H1 (cell line): ENCODE measurements at regions not wholly inside any gene's neighbourhood (a gene's known extent, or its start where the extent isn't known, plus 50 kb on each side); places are given as distances from the start of the nearest gene placed in this dataset.

Experiments
- CTCF ChIA-PET: fragments of 300-600 bp; sonication (Branson Sonifier 250); formaldehyde crosslinking; loops from one replicate; lab custom pipeline; 2021; ENCODE audit not compliant: partially characterized antibody; lab: Charles Lee
- POLR2A ChIA-PET: fragments of 300-600 bp; sonication (Branson Sonifier 250); formaldehyde crosslinking; loops from one replicate; lab custom pipeline; 2021; ENCODE audit warnings: inconsistent platforms; ENCODE audit not compliant: partially characterized antibody; lab: Charles Lee
- DNase-seq, 2 experiments: peaks; one replicate each; pipeline versions ENCODE4 v3.0.0 to v3.0.0-alpha.2; 2010 to 2022; ENCODE audit warnings: low spot score in 2 of 2, low read depth in 1 of 2, mixed read lengths in 1 of 2
- FAIRE-seq: peaks from 2 replicates; lab custom pipeline; 2011; peaks lifted over from hg19 to GRCh38; lab: Jason Lieb, UNC
- H2AFZ ChIP-seq: 2 replicates; pipeline ENCODE4 v1.8.1; 2012; ENCODE audit warnings: low read length, inconsistent platforms
- H2AK5ac ChIP-seq: 2 replicates; pipeline ENCODE4 v1.6.1; 2013; ENCODE audit warnings: low read depth, low read length
- H2BK120ac ChIP-seq: replicated peaks from 2 replicates; pipeline ENCODE3; 2013; ENCODE audit warnings: low read depth, low read length, inconsistent platforms
- H2BK12ac ChIP-seq: 2 replicates; pipeline ENCODE4 v1.6.1; 2013; ENCODE audit warnings: low read depth, low read length
- H2BK15ac ChIP-seq: 2 replicates; pipeline ENCODE4 v1.6.1; 2013; ENCODE audit warnings: low read length
- H2BK20ac ChIP-seq: 2 replicates; pipeline ENCODE4 v1.6.1; 2013; ENCODE audit warnings: low read length
- H2BK5ac ChIP-seq: 2 replicates; pipeline ENCODE4 v1.6.1; 2013; ENCODE audit warnings: low read depth, low read length
- H3K14ac ChIP-seq: 2 replicates; pipeline ENCODE4 v1.6.1; 2013; ENCODE audit warnings: inconsistent platforms; ENCODE audit not compliant: insufficient read length
- H3K18ac ChIP-seq: 2 replicates; pipeline ENCODE4 v1.6.1; 2013; ENCODE audit warnings: low read length; ENCODE audit errors: extremely low read depth
- H3K23ac ChIP-seq: 2 replicates; pipeline ENCODE4 v1.6.1; 2013; ENCODE audit warnings: inconsistent platforms; ENCODE audit not compliant: insufficient read length
- H3K23me2 ChIP-seq: 2 replicates; pipeline ENCODE4 v1.6.1; 2013; ENCODE audit warnings: low read depth, low read length
- H3K27ac ChIP-seq: 2 replicates; pipeline ENCODE4 v1.6.1; 2011; ENCODE audit warnings: low read depth, low read length, inconsistent platforms
- H3K27me3 ChIP-seq, 4 experiments: replicated peaks in 1 of 4; 1 replicate in 1 of 4; 2 replicates in 3 of 4; pipeline versions ENCODE4 v1.6.1 to v1.8.1; 2011 to 2013; ENCODE audit warnings: low read length in 3 of 4, mild to moderate bottlenecking in 3 of 4, inconsistent platforms in 2 of 4, mixed read lengths in 2 of 4, moderate library complexity in 1 of 4; ENCODE audit not compliant: control insufficient read depth in 3 of 4, insufficient read depth in 3 of 4; ENCODE audit errors: extremely low read depth in 1 of 4
- H3K36me3 ChIP-seq, 4 experiments: 2 replicates each; pipeline versions ENCODE4 v1.6.1 to v1.8.1; 2011 to 2013; ENCODE audit warnings: mild to moderate bottlenecking in 4 of 4, low read length in 3 of 4, moderate library complexity in 2 of 4, control low read depth in 1 of 4, inconsistent platforms in 1 of 4; ENCODE audit not compliant: insufficient read depth in 4 of 4, control insufficient read depth in 2 of 4
- H3K4ac ChIP-seq: replicated peaks from 2 replicates; pipeline ENCODE3; 2013; ENCODE audit warnings: low read length, low read depth, mixed read lengths, inconsistent platforms; ENCODE audit not compliant: insufficient read length
- H3K4me1 ChIP-seq, 4 experiments: replicated peaks in 1 of 4; 1 replicate in 1 of 4; 2 replicates in 3 of 4; pipeline versions ENCODE4 v1.6.1 to v1.8.1; 2011 to 2013; ENCODE audit warnings: low read length in 3 of 4, inconsistent platforms in 2 of 4, mixed read lengths in 1 of 4; ENCODE audit not compliant: insufficient read depth in 4 of 4, control insufficient read depth in 3 of 4
- H3K4me2 ChIP-seq, 2 experiments: 2 replicates each; pipeline versions ENCODE4 v1.6.1 to v1.8.1; 2011 to 2013; ENCODE audit warnings: low read depth in 2 of 2, low read length in 2 of 2, control low read depth in 1 of 2, inconsistent platforms in 1 of 2, mild to moderate bottlenecking in 1 of 2; ENCODE audit not compliant: insufficient read depth in 1 of 2
- H3K4me3 ChIP-seq, 4 experiments: fragments of 200-600, 300-600 bp in 1 of 4; sonication (generic), shearing (Covaris generic), sonication (Bioruptor Twin) in 1 of 4; 2 replicates each; pipeline versions ENCODE4 v1.5.1 to v1.8.1; 2011 to 2016; ENCODE audit warnings: low read length in 4 of 4, low read depth in 3 of 4, control low read depth in 2 of 4, inconsistent platforms in 2 of 4, mild to moderate bottlenecking in 2 of 4, mixed read lengths in 1 of 4, moderate library complexity in 1 of 4; ENCODE audit not compliant: insufficient read depth in 2 of 4; ENCODE audit errors: extremely low read depth in 1 of 4
- H3K56ac ChIP-seq: replicated peaks from 2 replicates; pipeline ENCODE3; 2013; ENCODE audit warnings: low read depth, mild to moderate bottlenecking, mixed read lengths, low read length, inconsistent platforms; ENCODE audit not compliant: insufficient read length
- H3K79me1 ChIP-seq: 2 replicates; pipeline ENCODE4 v1.6.1; 2013; ENCODE audit warnings: low read depth, low read length, control low read depth
- H3K79me2 ChIP-seq, 2 experiments: 2 replicates each; pipeline versions ENCODE4 v1.6.1 to v1.8.1; 2012 to 2013; ENCODE audit warnings: low read length in 2 of 2, mild to moderate bottlenecking in 2 of 2, inconsistent platforms in 1 of 2; ENCODE audit not compliant: insufficient read depth in 2 of 2, control insufficient read depth in 1 of 2
- H3K9ac ChIP-seq, 4 experiments: replicated peaks in 1 of 4; 1 replicate in 1 of 4; 2 replicates in 3 of 4; pipeline versions ENCODE4 v1.6.1 to v1.8.1; 2011 to 2013; ENCODE audit warnings: low read depth in 3 of 4, low read length in 3 of 4, control low read depth in 2 of 4, mild to moderate bottlenecking in 2 of 4, moderate library complexity in 2 of 4, inconsistent platforms in 1 of 4; ENCODE audit errors: extremely low read depth in 1 of 4
- H3K9me3 ChIP-seq, 2 experiments: 2 replicates each; pipeline versions ENCODE4 v1.6.1 to v1.8.1; 2012 to 2013; ENCODE audit warnings: mild to moderate bottlenecking in 2 of 2, moderate library complexity in 2 of 2, control low read depth in 1 of 2, inconsistent platforms in 1 of 2, low read depth in 1 of 2, low read length in 1 of 2, mixed read lengths in 1 of 2; ENCODE audit not compliant: insufficient read depth in 2 of 2
- H4K20me1 ChIP-seq, 2 experiments: replicated peaks in 1 of 2; 2 replicates each; pipeline versions ENCODE3 to v1.8.1; 2011 to 2013; ENCODE audit warnings: inconsistent platforms in 2 of 2, low read length in 2 of 2, mild to moderate bottlenecking in 1 of 2; ENCODE audit not compliant: insufficient read depth in 2 of 2, control insufficient read depth in 1 of 2
- H4K5ac ChIP-seq: 2 replicates; pipeline ENCODE4 v1.6.1; 2013; ENCODE audit warnings: low read length, low read depth, mixed read lengths, inconsistent platforms; ENCODE audit not compliant: insufficient read length
- H4K8ac ChIP-seq: 2 replicates; pipeline ENCODE4 v1.8.0; 2013; ENCODE audit warnings: mild to moderate bottlenecking, moderate library complexity, low read length, inconsistent platforms; ENCODE audit not compliant: insufficient read depth; ENCODE audit errors: extremely low read depth
- H4K91ac ChIP-seq: replicated peaks from 2 replicates; pipeline ENCODE3; 2013; ENCODE audit warnings: low read length, mixed read lengths, inconsistent platforms; ENCODE audit not compliant: insufficient read length
- BACH1 ChIP-seq: IDR thresholded peaks from 2 replicates; pipeline ENCODE4 v1.6.1; 2012; ENCODE audit warnings: low read length, improper control_type of control experiment
- CHD2 ChIP-seq: IDR thresholded peaks from 2 replicates; pipeline ENCODE4 v1.6.1; 2012; ENCODE audit warnings: low read length, improper control_type of control experiment
- EZH2 ChIP-seq: fragments of 200-600 bp; sonication (generic); IDR thresholded peaks from 2 replicates; pipeline ENCODE4 v1.7.1; 2012; ENCODE audit warnings: low read depth, mild to moderate bottlenecking, moderate library complexity, low read length, inconsistent platforms; ENCODE audit not compliant: severe bottlenecking
- GABPA ChIP-seq: IDR thresholded peaks from 2 replicates; pipeline ENCODE4 v1.6.1; 2011; ENCODE audit warnings: mild to moderate bottlenecking, low read length, moderate library complexity, borderline replicate concordance; ENCODE audit not compliant: insufficient read depth
- JUN ChIP-seq: IDR thresholded peaks from 2 replicates; pipeline ENCODE4 v1.6.1; 2011; ENCODE audit warnings: low read depth, mild to moderate bottlenecking, improper control_type of control experiment, low read length
- MAFK ChIP-seq: IDR thresholded peaks from 2 replicates; pipeline ENCODE4 v1.6.1; 2012; ENCODE audit warnings: low read depth, mild to moderate bottlenecking, improper control_type of control experiment, low read length
- SAP30 ChIP-seq: fragments of 300-600 bp; sonication (generic); IDR thresholded peaks from 2 replicates; pipeline ENCODE4 v1.7.1; 2012; ENCODE audit warnings: low read length, moderate library complexity, mild to moderate bottlenecking, inconsistent platforms; ENCODE audit not compliant: insufficient read depth, insufficient replicate concordance
- SP1 ChIP-seq: IDR thresholded peaks from 2 replicates; pipeline ENCODE4 v1.6.1; 2011; ENCODE audit warnings: low read depth, low read length
- TAF7 ChIP-seq: optimal IDR thresholded peaks from 2 replicates; pipeline ENCODE3; 2011; ENCODE audit warnings: low read depth, mild to moderate bottlenecking, inconsistent platforms, low read length, moderate library complexity, borderline replicate concordance
- WGBS, 2 experiments: shearing (Covaris generic) in 1 of 2; methylation state at CpG; one replicate each; pipeline versions ENCODE4 v1.1.6 to v1.1.7; 2013 to 2015; ENCODE audit warnings: low lambda C conversion rate in 2 of 2, mixed read lengths in 2 of 2, inconsistent platforms in 1 of 2, low coverage in 1 of 2, missing lambda C conversion rate in 1 of 2; ENCODE audit not compliant: insufficient replicate concordance in 2 of 2, insufficient coverage in 1 of 2, insufficient read length in 1 of 2; ENCODE audit errors: extremely low coverage in 1 of 2, missing lambda C conversion rate in 1 of 2; 5-methylcytosine and 5-hydroxymethylcytosine counted together
- TF ChIP-seq, protein P1 (sequence below), 3 experiments: IDR thresholded peaks; 1 replicate in 2 of 3; 2 replicates in 1 of 3; pipeline versions ENCODE4 v1.5.1 to v1.6.1; 2011; ENCODE audit warnings: low read length in 3 of 3, mild to moderate bottlenecking in 3 of 3, inconsistent platforms in 2 of 3, low read depth in 1 of 3, moderate library complexity in 1 of 3; ENCODE audit not compliant: insufficient read depth in 1 of 3; ENCODE audit errors: control extremely low read depth in 1 of 3

DNA sequence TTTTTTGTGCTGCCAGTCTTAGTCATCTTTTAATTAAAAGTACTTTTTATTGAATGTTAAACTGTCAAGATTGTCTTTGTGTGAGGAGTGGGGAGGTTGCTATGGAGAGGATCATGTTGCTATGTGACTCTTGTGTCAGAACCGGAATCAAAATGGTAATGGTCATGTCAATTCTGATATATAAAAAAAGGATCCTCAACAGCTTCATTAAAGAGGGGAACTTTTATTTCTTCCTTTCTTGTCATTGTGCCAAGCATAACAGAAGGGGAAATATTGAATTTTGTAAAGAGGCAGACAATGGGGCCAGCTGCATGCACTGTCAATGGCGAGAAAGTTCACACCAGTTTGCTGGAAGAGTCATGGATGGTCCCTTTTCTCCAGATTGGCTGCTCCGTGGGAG, 564.8 kb downstream of the VRK1 start:
- H3K36me3 ChIP-seq = no peaks in the 10 kb centered on the region
- H3K27ac ChIP-seq = no peak overlapping the region
- peaks cover 2% of the 10 kb centered on the region; the same call in 1 of the 2 replicates for H3K23me2 ChIP-seq
- ChIA-PET POLR2A (no interaction called here), CTCF (interaction anchor here (1.3 kb wide), 1 partner anchor 211 kb away, joined by 3 read pairs; no protein-coding TSS in a partner anchor)
- no peak overlapping the region for H3K4me2 ChIP-seq
- no peaks in the 10 kb centered on the region for H3K9me3 ChIP-seq
- H3K79me1 ChIP-seq = no peaks in the 10 kb centered on the region
- no peaks in the 10 kb centered on the region for H4K20me1 ChIP-seq
- H2AFZ ChIP-seq = no peak overlapping the region
- H2BK5ac ChIP-seq = no peak overlapping the region
- H2BK12ac ChIP-seq = no peak overlapping the region
- no peak overlapping the region for H2BK15ac ChIP-seq
- H3K14ac ChIP-seq = no peak overlapping the region
- no peak overlapping the region for H3K9ac ChIP-seq
- no peak overlapping the region for H2BK120ac ChIP-seq
- no peaks in the 10 kb centered on the region; a peak in 2 of 7 replicates for H3K27me3 ChIP-seq
- H3K18ac ChIP-seq = no peak overlapping the region
- no peak overlapping the region for H4K91ac ChIP-seq
- WGBS, 2 experiments = 96% methylated on average over 3 of the region's 3 CpGs; no CpG with 5 or more reads in 1 of the 2 experiments
- no peak overlapping the region for H3K56ac ChIP-seq
- no peak overlapping the region for H2BK20ac ChIP-seq
- H2AK5ac ChIP-seq = no peak overlapping the region
- FAIRE-seq (no peak), DNase-seq (no peak)
- H4K5ac ChIP-seq = no peak overlapping the region
- no peak overlapping the region for H3K4ac ChIP-seq
- no peak overlapping the region for H3K4me3 ChIP-seq
- peaks cover 0 to 4% (median 2%) of the 10 kb centered on the region in 4 experiments; a peak in 4 of 7 replicates for H3K4me1 ChIP-seq
- no peak overlapping the region for H3K23ac ChIP-seq
- no peaks in the 10 kb centered on the region for H3K79me2 ChIP-seq
- H4K8ac ChIP-seq = no peak overlapping the region
- no peak for TF ChIP-seq EZH2
- no peak for TF ChIP-seq TAF7
- TF ChIP-seq SAP30 = no peak
- TF ChIP-seq MAFK = no peak
- TF ChIP-seq JUN = no peak
- TF ChIP-seq SP1 = no peak
- no peak for TF ChIP-seq CHD2
- no peak for TF ChIP-seq GABPA
- TF ChIP-seq, protein P1, sequence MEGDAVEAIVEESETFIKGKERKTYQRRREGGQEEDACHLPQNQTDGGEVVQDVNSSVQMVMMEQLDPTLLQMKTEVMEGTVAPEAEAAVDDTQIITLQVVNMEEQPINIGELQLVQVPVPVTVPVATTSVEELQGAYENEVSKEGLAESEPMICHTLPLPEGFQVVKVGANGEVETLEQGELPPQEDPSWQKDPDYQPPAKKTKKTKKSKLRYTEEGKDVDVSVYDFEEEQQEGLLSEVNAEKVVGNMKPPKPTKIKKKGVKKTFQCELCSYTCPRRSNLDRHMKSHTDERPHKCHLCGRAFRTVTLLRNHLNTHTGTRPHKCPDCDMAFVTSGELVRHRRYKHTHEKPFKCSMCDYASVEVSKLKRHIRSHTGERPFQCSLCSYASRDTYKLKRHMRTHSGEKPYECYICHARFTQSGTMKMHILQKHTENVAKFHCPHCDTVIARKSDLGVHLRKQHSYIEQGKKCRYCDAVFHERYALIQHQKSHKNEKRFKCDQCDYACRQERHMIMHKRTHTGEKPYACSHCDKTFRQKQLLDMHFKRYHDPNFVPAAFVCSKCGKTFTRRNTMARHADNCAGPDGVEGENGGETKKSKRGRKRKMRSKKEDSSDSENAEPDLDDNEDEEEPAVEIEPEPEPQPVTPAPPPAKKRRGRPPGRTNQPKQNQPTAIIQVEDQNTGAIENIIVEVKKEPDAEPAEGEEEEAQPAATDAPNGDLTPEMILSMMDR (IDR thresholded peaks at IDR 0.05; ENCODE audit: control extremely low read depth in 1 of 3, insufficient read depth in 1 of 3, low read depth in 1 of 3, low read length in 3 of 3) = no peak
- no peak for TF ChIP-seq BACH1
